ENCODE measurements at regions not wholly inside any gene's neighbourhood (a gene's known extent, or its start where the extent isn't known, plus 50 kb on each side); places are given as distances from the start of the nearest gene placed in this dataset.
"Not testable (repeated sequence)": the region's sequence is repeated elsewhere in the genome, so short reads cannot be mapped to it uniquely, and the experiment has no call there.

- H3K36me3 ChIP-seq (ENCODE audit: low read depth): no peaks in the 10 kb centered on the region
- in situ Hi-C loops (cut with MboI): no loop called here
- H3K4me1 ChIP-seq (ENCODE audit: insufficient read depth): no peaks in the 10 kb centered on the region
- no peaks in the 10 kb centered on the region for H3K9me3 ChIP-seq (ENCODE audit: low read depth)
- no peak overlapping the region for H3K4me2 ChIP-seq (ENCODE audit: unreplicated experiment)
- no peaks in the 10 kb centered on the region for H3F3A ChIP-seq (ENCODE audit: insufficient read depth)
- H3K9me2 ChIP-seq (ENCODE audit: insufficient read depth): no peaks in the 10 kb centered on the region
- no peak overlapping the region for H2AFZ ChIP-seq
- H3K27ac ChIP-seq: no peak overlapping the region
- no peak for TF ChIP-seq EZH2phosphoT487 (IDR thresholded peaks at IDR 0.05; ENCODE audit: insufficient read depth, low read depth)
- no peak for TF ChIP-seq EZH2 (IDR thresholded peaks at IDR 0.05; ENCODE audit: insufficient read depth, poor library complexity, severe bottlenecking)
- no peaks in the 10 kb centered on the region for H4K20me1 ChIP-seq (ENCODE audit: insufficient read depth)
- no peak for DNase-seq
- no peaks in the 10 kb centered on the region for H3K79me2 ChIP-seq (ENCODE audit: insufficient read depth)
- no peaks in the 10 kb centered on the region for H3K27me3 ChIP-seq (replicated peaks; ENCODE audit: insufficient read depth)
- no peak overlapping the region for H3K4me3 ChIP-seq
- no peak overlapping the region for H3K9ac ChIP-seq
These were observed 120.0 kb upstream of the EGFL6 start for GRCh38 chrX:13449441-13449840.

- H4K20me1 ChIP-seq (ENCODE audit: insufficient read depth): no peaks in the 10 kb centered on the region
- DNase-seq: no peak
- no peaks in the 10 kb centered on the region for H3K4me1 ChIP-seq (ENCODE audit: insufficient read depth)
- no peaks in the 10 kb centered on the region for H3K9me2 ChIP-seq (ENCODE audit: insufficient read depth)
- in situ Hi-C loops (cut with MboI): no loop called here
- no peaks in the 10 kb centered on the region for H3F3A ChIP-seq (ENCODE audit: insufficient read depth)
- no peak overlapping the region for H3K27ac ChIP-seq
- no peak overlapping the region for H3K4me2 ChIP-seq (ENCODE audit: unreplicated experiment)
- H3K36me3 ChIP-seq (ENCODE audit: low read depth): no peaks in the 10 kb centered on the region
- H3K27me3 ChIP-seq (replicated peaks; ENCODE audit: insufficient read depth): no peaks in the 10 kb centered on the region
- TF ChIP-seq EZH2phosphoT487 (IDR thresholded peaks at IDR 0.05; ENCODE audit: insufficient read depth, low read depth) (no peak), EZH2 (IDR thresholded peaks at IDR 0.05; ENCODE audit: insufficient read depth, poor library complexity, severe bottlenecking) (no peak)
- WGBS, 2 experiments (ENCODE audit: low coverage in 1 of 2, low lambda C conversion rate in 2 of 2, missing lambda C conversion rate in 2 of 2): 21 to 36% methylated on average over 2 of the region's 2 CpGs
- H2AFZ ChIP-seq: no peak overlapping the region
- H3K4me3 ChIP-seq: no peak overlapping the region
- no peaks in the 10 kb centered on the region for H3K9me3 ChIP-seq (ENCODE audit: low read depth)
- no peaks in the 10 kb centered on the region for H3K79me2 ChIP-seq (ENCODE audit: insufficient read depth)
- no peak overlapping the region for H3K9ac ChIP-seq
These were observed 120.5 kb upstream of the EGFL6 start for GRCh38 chrX:13448941-13449340.

GRCh38 chrX:13441608-13442007 lies 121.8 kb upstream of the ATXN3L start:
- H3K9me3 ChIP-seq (ENCODE audit: low read depth); H4K20me1 ChIP-seq (ENCODE audit: insufficient read depth); H3K4me3 ChIP-seq; H2AFZ ChIP-seq; H3K36me3 ChIP-seq (ENCODE audit: low read depth); H3K27me3 ChIP-seq (replicated peaks; ENCODE audit: insufficient read depth); in situ Hi-C loops (cut with MboI); DNase-seq; H3F3A ChIP-seq (ENCODE audit: insufficient read depth); H3K9ac ChIP-seq; H3K4me1 ChIP-seq (ENCODE audit: insufficient read depth); H3K79me2 ChIP-seq (ENCODE audit: insufficient read depth); H3K27ac ChIP-seq; H3K9me2 ChIP-seq (ENCODE audit: insufficient read depth); H3K4me2 ChIP-seq (ENCODE audit: unreplicated experiment): not testable (repeated sequence)
- 98 to 100% methylated on average over 4 to 5 of the region's 5 CpGs for WGBS, 2 experiments (ENCODE audit: low coverage in 1 of 2, low lambda C conversion rate in 2 of 2, missing lambda C conversion rate in 2 of 2)

GRCh38 chrX:13440176-13440575 lies 120.3 kb upstream of the ATXN3L start:
- no peak overlapping the region for H3K27ac ChIP-seq
- H3K36me3 ChIP-seq (ENCODE audit: low read depth): no peaks in the 10 kb centered on the region
- H3K79me2 ChIP-seq (ENCODE audit: insufficient read depth): no peaks in the 10 kb centered on the region
- TF ChIP-seq EZH2phosphoT487 (IDR thresholded peaks at IDR 0.05; ENCODE audit: insufficient read depth, low read depth) (no peak), EZH2 (IDR thresholded peaks at IDR 0.05; ENCODE audit: insufficient read depth, poor library complexity, severe bottlenecking) (no peak)
- no peaks in the 10 kb centered on the region for H4K20me1 ChIP-seq (ENCODE audit: insufficient read depth)
- no peaks in the 10 kb centered on the region for H3K9me2 ChIP-seq (ENCODE audit: insufficient read depth)
- in situ Hi-C loops (cut with MboI): no loop called here
- H3K4me2 ChIP-seq (ENCODE audit: unreplicated experiment): no peak overlapping the region
- 82 to 100% methylated on average over 1 to 2 of the region's 2 CpGs for WGBS, 2 experiments (ENCODE audit: low coverage in 1 of 2, low lambda C conversion rate in 2 of 2, missing lambda C conversion rate in 2 of 2)
- no peak overlapping the region for H3K9ac ChIP-seq
- no peak overlapping the region for H3K4me3 ChIP-seq
- no peaks in the 10 kb centered on the region for H3K9me3 ChIP-seq (ENCODE audit: low read depth)
- DNase-seq: no peak
- H3K4me1 ChIP-seq (ENCODE audit: insufficient read depth): no peaks in the 10 kb centered on the region
- no peak overlapping the region for H2AFZ ChIP-seq
- H3K27me3 ChIP-seq (replicated peaks; ENCODE audit: insufficient read depth): no peaks in the 10 kb centered on the region
- H3F3A ChIP-seq (ENCODE audit: insufficient read depth): no peaks in the 10 kb centered on the region

- Histone ChIP-seq H3K27me3 (replicated peaks; ENCODE audit: insufficient read depth) (no peaks in the 10 kb centered on the region), H3K9me3 (ENCODE audit: low read depth) (no peaks in the 10 kb centered on the region), H3F3A (ENCODE audit: insufficient read depth) (peaks cover 36% of the 10 kb centered on the region), H3K27ac (peak overlapping the region; percentile 94), H4K20me1 (ENCODE audit: insufficient read depth) (no peaks in the 10 kb centered on the region), H2AFZ (no peak overlapping the region), H3K79me2 (ENCODE audit: insufficient read depth) (no peaks in the 10 kb centered on the region), H3K4me2 (ENCODE audit: unreplicated experiment) (peak overlapping the region; percentile 52), H3K9me2 (ENCODE audit: insufficient read depth) (no peaks in the 10 kb centered on the region), H3K36me3 (ENCODE audit: low read depth) (no peaks in the 10 kb centered on the region), H3K9ac (peak overlapping the region; percentile 70), H3K4me1 (ENCODE audit: insufficient read depth) (peaks cover 36% of the 10 kb centered on the region), H3K4me3 (no peak overlapping the region)
- DNase-seq: peak; percentile 70
- TF ChIP-seq EZH2phosphoT487 (IDR thresholded peaks at IDR 0.05; ENCODE audit: insufficient read depth, low read depth) (no peak), EZH2 (IDR thresholded peaks at IDR 0.05; ENCODE audit: insufficient read depth, poor library complexity, severe bottlenecking) (no peak)
- in situ Hi-C loops (cut with MboI): no loop called here
- 0% methylated on average over 2 of the region's 2 CpGs for WGBS, 2 experiments (ENCODE audit: low coverage in 1 of 2, low lambda C conversion rate in 2 of 2, missing lambda C conversion rate in 2 of 2)
These were observed 113.4 kb upstream of the ATXN3L start for GRCh38 chrX:13433298-13433605.

Measured in GM23248 (cell line).